GM21423 (cell line): ENCODE measurements at regions not wholly inside any gene's neighbourhood (a gene's known extent, or its start where the extent isn't known, plus 50 kb on each side); places are given as distances from the start of the nearest gene placed in this dataset.

ENCODE experiments used
- ATAC-seq: cut with Tn5 transposase; IDR thresholded peaks from one replicate; pipeline ENCODE4 v1.9.1; 2021; ENCODE audit warnings: mild to moderate bottlenecking, moderate library complexity; ENCODE audit not compliant: unreplicated experiment

- no peak for ATAC-seq
These were observed 1791.1 kb downstream of the MAT2B start for GRCh38 chr5:165296401-165297130.

- ATAC-seq = no peak
These were observed 1798.9 kb downstream of the MAT2B start for GRCh38 chr5:165304193-165304827.

- ATAC-seq = no peak
These were observed 1800.2 kb downstream of the MAT2B start for GRCh38 chr5:165305596-165305995.

GRCh38 chr5:165309446-165309845 lies 1804.0 kb downstream of the MAT2B start:
- no peak for ATAC-seq

GRCh38 chr5:165310031-165310430 lies 1804.6 kb downstream of the MAT2B start:
- no peak for ATAC-seq

GRCh38 chr5:165321912-165322311 lies 1816.5 kb downstream of the MAT2B start:
- no peak for ATAC-seq

GRCh38 chr5:165325221-165325620 lies 1819.8 kb downstream of the MAT2B start:
- no peak for ATAC-seq

- ATAC-seq = no peak
These were observed 1822.2 kb downstream of the MAT2B start for GRCh38 chr5:165327631-165328030.

- no peak for ATAC-seq
These were observed 1823.4 kb downstream of the MAT2B start for GRCh38 chr5:165328846-165329245.

- ATAC-seq = no peak
These were observed 1828.2 kb downstream of the MAT2B start for GRCh38 chr5:165333623-165334022.

GRCh38 chr5:165334201-165334600 lies 1828.8 kb downstream of the MAT2B start:
- no peak for ATAC-seq

- ATAC-seq = no peak
These were observed 1844.3 kb downstream of the MAT2B start for GRCh38 chr5:165349735-165350134.

- ATAC-seq = no peak
These were observed 1845.9 kb downstream of the MAT2B start for GRCh38 chr5:165351342-165351741.

- ATAC-seq = no peak
These were observed 1854.9 kb downstream of the MAT2B start for GRCh38 chr5:165360366-165360765.

- ATAC-seq = no peak
These were observed 1855.5 kb downstream of the MAT2B start for GRCh38 chr5:165360784-165361542.

GRCh38 chr5:165370233-165370632 lies 1864.8 kb downstream of the MAT2B start:
- no peak for ATAC-seq

GRCh38 chr5:165370794-165371193 lies 1865.4 kb downstream of the MAT2B start:
- ATAC-seq = no peak

GRCh38 chr5:165375201-165375600 lies 1869.8 kb downstream of the MAT2B start:
- ATAC-seq = no peak

GRCh38 chr5:165393839-165394238 lies 1888.4 kb downstream of the MAT2B start:
- no peak for ATAC-seq

- ATAC-seq = no peak
These were observed 1892.1 kb downstream of the MAT2B start for GRCh38 chr5:165397516-165397915.

- ATAC-seq = no peak
These were observed 1894.7 kb downstream of the MAT2B start for GRCh38 chr5:165400086-165400485.

- no peak for ATAC-seq
These were observed 1899.5 kb downstream of the MAT2B start for GRCh38 chr5:165404917-165405316.
